NCI-H1417 (cell line): ENCODE measurements at regions not wholly inside any gene's neighbourhood (a gene's known extent, or its start where the extent isn't known, plus 50 kb on each side); places are given as distances from the start of the nearest gene placed in this dataset.
A peak's percentile ranks its signal among the peaks of the same experiment; 100 is the strongest.

ENCODE experiments used
- DNase-seq, 3 experiments: peaks; one replicate each; lab custom pipeline; 2025; lab: John Stamatoyannopoulos, UW

GRCh38 chr1:112040891-112041740 is 51.6 kb upstream of the KCND3 start:
- no peak for DNase-seq

- no peak for DNase-seq
Measured at GRCh38 chr1:112043901-112044300, 54.4 kb upstream of the KCND3 start.

- no peak for DNase-seq
Measured at GRCh38 chr1:112044745-112045144, 55.3 kb upstream of the KCND3 start.

GRCh38 chr1:112046630-112047029 is 57.2 kb upstream of the KCND3 start:
- DNase-seq, result no peak

- DNase-seq, result no peak
Measured at GRCh38 chr1:112048421-112048820, 59.0 kb upstream of the KCND3 start.

GRCh38 chr1:112054510-112054909 is 65.0 kb upstream of the KCND3 start:
- no peak for DNase-seq

- no peak for DNase-seq
Measured at GRCh38 chr1:112056354-112056753, 66.9 kb upstream of the KCND3 start.

GRCh38 chr1:112057736-112058135 is 68.3 kb upstream of the KCND3 start:
- DNase-seq, result no peak

- DNase-seq, result no peak
Measured at GRCh38 chr1:112058815-112059450, 69.5 kb upstream of the KCND3 start.

- no peak for DNase-seq
Measured at GRCh38 chr1:112059679-112060078, 70.2 kb upstream of the KCND3 start.

- DNase-seq, result no peak
Measured at GRCh38 chr1:112060261-112060660, 70.8 kb upstream of the KCND3 start.

GRCh38 chr1:112061056-112061455 is 71.6 kb upstream of the KCND3 start:
- DNase-seq, result no peak

GRCh38 chr1:112061901-112062320 is 72.4 kb upstream of the KCND3 start:
- no peak for DNase-seq

GRCh38 chr1:112063781-112064728 is 74.6 kb upstream of the KCND3 start:
- no peak for DNase-seq

GRCh38 chr1:112067989-112068388 is 78.5 kb upstream of the KCND3 start:
- DNase-seq, result no peak

GRCh38 chr1:112070677-112071076 is 81.2 kb upstream of the KCND3 start:
- no peak for DNase-seq

GRCh38 chr1:112074711-112075110 is 85.2 kb upstream of the KCND3 start:
- DNase-seq, result no peak

- no peak for DNase-seq
Measured at GRCh38 chr1:112075566-112075965, 86.1 kb upstream of the KCND3 start.

- peak in 1 of 3 experiments; percentile 30 for DNase-seq
Measured at GRCh38 chr1:112079446-112079845, 90.0 kb upstream of the KCND3 start.

- no peak for DNase-seq
Measured at GRCh38 chr1:112083487-112083886, 94.0 kb upstream of the KCND3 start.

GRCh38 chr1:112092656-112093371 is 103.3 kb upstream of the KCND3 start:
- no peak for DNase-seq

GRCh38 chr1:112093372-112093694 is 103.9 kb upstream of the KCND3 start:
- no peak for DNase-seq
